ENCODE measurements at regions not wholly inside any gene's neighbourhood (a gene's known extent, or its start where the extent isn't known, plus 50 kb on each side); places are given as distances from the start of the nearest gene placed in this dataset.

DNA sequence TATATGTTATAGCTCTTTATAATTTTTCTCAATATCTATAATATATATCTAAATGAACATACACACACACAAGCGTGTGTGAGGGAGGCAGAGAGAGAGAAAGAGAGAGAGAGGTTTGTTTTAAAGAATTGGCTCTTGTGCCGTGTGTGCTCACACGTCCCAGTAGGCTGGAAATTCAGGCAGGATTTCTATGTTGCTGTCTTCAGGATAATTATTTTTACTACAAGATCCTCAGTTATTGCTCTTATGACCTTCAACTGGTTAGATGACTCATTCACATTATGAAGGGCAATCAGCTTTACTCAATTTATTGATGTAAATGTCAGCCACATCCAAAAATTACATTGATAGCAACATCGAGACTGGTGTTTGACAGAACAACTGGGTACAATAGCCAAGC is 1520.7 kb upstream of the PCDH7 start:
- intact Hi-C loops (cut with micrococcal nuclease; ENCODE audit: unreplicated experiment) (no loop called here), in situ Hi-C loops (cut with HindIII; ENCODE audit: low pct_unique_long_range_greater_than_20kb, low sequenced_read_pairs) (no loop called here)
- Histone ChIP-seq H3K27me3 (ENCODE audit: control insufficient read depth, insufficient read depth, low read length) (no peaks in the 10 kb centered on the region), H3K9me3 (ENCODE audit: control insufficient read depth, insufficient read depth, low read depth, low read length) (no peaks in the 10 kb centered on the region), H3K27ac (ENCODE audit: low read length) (no peak overlapping the region), H3K4me1 (ENCODE audit: control insufficient read depth, insufficient read depth, low read length) (no peaks in the 10 kb centered on the region), H3K36me3 (ENCODE audit: control insufficient read depth, insufficient read depth, low read length) (no peaks in the 10 kb centered on the region), H3K4me3 (ENCODE audit: low read depth in 2 of 2, low read length in 2 of 2) (no peak overlapping the region)
- POLR2A ChIA-PET, result no interaction called here
- CTCF ChIA-PET, result no interaction called here
- no TSS peak for BruUV-seq (replicated peaks)
- DNase-seq (ENCODE audit: low read depth, low spot score) (no peak), ATAC-seq (no peak)
- no peak for TF ChIP-seq POLR2AphosphoS5 (IDR thresholded peaks at IDR 0.05; ENCODE audit: low read depth, low read length)
- TF ChIP-seq, protein P1, sequence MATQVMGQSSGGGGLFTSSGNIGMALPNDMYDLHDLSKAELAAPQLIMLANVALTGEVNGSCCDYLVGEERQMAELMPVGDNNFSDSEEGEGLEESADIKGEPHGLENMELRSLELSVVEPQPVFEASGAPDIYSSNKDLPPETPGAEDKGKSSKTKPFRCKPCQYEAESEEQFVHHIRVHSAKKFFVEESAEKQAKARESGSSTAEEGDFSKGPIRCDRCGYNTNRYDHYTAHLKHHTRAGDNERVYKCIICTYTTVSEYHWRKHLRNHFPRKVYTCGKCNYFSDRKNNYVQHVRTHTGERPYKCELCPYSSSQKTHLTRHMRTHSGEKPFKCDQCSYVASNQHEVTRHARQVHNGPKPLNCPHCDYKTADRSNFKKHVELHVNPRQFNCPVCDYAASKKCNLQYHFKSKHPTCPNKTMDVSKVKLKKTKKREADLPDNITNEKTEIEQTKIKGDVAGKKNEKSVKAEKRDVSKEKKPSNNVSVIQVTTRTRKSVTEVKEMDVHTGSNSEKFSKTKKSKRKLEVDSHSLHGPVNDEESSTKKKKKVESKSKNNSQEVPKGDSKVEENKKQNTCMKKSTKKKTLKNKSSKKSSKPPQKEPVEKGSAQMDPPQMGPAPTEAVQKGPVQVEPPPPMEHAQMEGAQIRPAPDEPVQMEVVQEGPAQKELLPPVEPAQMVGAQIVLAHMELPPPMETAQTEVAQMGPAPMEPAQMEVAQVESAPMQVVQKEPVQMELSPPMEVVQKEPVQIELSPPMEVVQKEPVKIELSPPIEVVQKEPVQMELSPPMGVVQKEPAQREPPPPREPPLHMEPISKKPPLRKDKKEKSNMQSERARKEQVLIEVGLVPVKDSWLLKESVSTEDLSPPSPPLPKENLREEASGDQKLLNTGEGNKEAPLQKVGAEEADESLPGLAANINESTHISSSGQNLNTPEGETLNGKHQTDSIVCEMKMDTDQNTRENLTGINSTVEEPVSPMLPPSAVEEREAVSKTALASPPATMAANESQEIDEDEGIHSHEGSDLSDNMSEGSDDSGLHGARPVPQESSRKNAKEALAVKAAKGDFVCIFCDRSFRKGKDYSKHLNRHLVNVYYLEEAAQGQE (IDR thresholded peaks at IDR 0.05; ENCODE audit: insufficient read depth in 1 of 2, low read depth in 2 of 2, low read length in 1 of 2), result no peak
- TF ChIP-seq SIN3A (IDR thresholded peaks at IDR 0.05; ENCODE audit: borderline replicate concordance, insufficient read depth, low read depth, low read length), result no peak
- TF ChIP-seq, protein P2, sequence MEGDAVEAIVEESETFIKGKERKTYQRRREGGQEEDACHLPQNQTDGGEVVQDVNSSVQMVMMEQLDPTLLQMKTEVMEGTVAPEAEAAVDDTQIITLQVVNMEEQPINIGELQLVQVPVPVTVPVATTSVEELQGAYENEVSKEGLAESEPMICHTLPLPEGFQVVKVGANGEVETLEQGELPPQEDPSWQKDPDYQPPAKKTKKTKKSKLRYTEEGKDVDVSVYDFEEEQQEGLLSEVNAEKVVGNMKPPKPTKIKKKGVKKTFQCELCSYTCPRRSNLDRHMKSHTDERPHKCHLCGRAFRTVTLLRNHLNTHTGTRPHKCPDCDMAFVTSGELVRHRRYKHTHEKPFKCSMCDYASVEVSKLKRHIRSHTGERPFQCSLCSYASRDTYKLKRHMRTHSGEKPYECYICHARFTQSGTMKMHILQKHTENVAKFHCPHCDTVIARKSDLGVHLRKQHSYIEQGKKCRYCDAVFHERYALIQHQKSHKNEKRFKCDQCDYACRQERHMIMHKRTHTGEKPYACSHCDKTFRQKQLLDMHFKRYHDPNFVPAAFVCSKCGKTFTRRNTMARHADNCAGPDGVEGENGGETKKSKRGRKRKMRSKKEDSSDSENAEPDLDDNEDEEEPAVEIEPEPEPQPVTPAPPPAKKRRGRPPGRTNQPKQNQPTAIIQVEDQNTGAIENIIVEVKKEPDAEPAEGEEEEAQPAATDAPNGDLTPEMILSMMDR (IDR thresholded peaks at IDR 0.05), result no peak
- TF ChIP-seq TCF7L2 (IDR thresholded peaks at IDR 0.05; ENCODE audit: low read depth, low read length), result no peak

DNA sequence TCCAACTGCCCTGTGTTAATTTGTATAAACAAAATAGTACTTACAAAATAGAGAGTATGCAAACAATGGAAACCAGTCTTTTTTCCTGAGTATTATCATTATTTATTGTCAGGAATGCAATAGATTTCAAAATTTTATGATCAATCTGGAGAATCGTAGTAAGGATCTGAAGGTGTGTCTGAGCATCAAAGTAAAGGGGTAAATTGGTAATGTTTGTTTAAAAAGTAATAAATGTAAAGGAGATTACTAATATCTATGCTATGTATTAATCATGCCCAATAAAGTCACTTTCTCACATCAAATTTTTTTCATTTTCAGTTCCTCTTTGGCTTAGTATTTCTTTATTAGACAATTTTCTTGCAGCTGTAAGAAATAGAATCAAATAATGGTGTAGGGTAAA is 1507.1 kb upstream of the PCDH7 start:
- DNase-seq (ENCODE audit: low read depth, low spot score) (no peak), ATAC-seq (no peak)
- TF ChIP-seq TCF7L2 (IDR thresholded peaks at IDR 0.05; ENCODE audit: low read depth, low read length), result no peak
- no peak for TF ChIP-seq SIN3A (IDR thresholded peaks at IDR 0.05; ENCODE audit: borderline replicate concordance, insufficient read depth, low read depth, low read length)
- TF ChIP-seq, protein P1 (IDR thresholded peaks at IDR 0.05; ENCODE audit: insufficient read depth in 1 of 2, low read depth in 2 of 2, low read length in 1 of 2), result no peak
- no peak for TF ChIP-seq POLR2AphosphoS5 (IDR thresholded peaks at IDR 0.05; ENCODE audit: low read depth, low read length)
- TF ChIP-seq, protein P2 (IDR thresholded peaks at IDR 0.05), result no peak
- no peak overlapping the region for H3K27ac ChIP-seq (ENCODE audit: low read length)
- in situ Hi-C loops (cut with HindIII; ENCODE audit: low pct_unique_long_range_greater_than_20kb, low sequenced_read_pairs) (no loop called here), intact Hi-C loops (cut with micrococcal nuclease; ENCODE audit: unreplicated experiment) (no loop called here)
- H3K27me3 ChIP-seq (ENCODE audit: control insufficient read depth, insufficient read depth, low read length), result no peaks in the 10 kb centered on the region
- H3K36me3 ChIP-seq (ENCODE audit: control insufficient read depth, insufficient read depth, low read length), result no peaks in the 10 kb centered on the region
- ChIA-PET CTCF (no interaction called here), POLR2A (no interaction called here)
- H3K4me1 ChIP-seq (ENCODE audit: control insufficient read depth, insufficient read depth, low read length), result no peaks in the 10 kb centered on the region
- no peak overlapping the region for H3K4me3 ChIP-seq (ENCODE audit: low read depth in 2 of 2, low read length in 2 of 2)
- BruUV-seq (replicated peaks), result no TSS peak
- H3K9me3 ChIP-seq (ENCODE audit: control insufficient read depth, insufficient read depth, low read depth, low read length), result no peaks in the 10 kb centered on the region

Measured in Panc1 (cell line).